ENCODE measurements at regions not wholly inside any gene's neighbourhood (a gene's known extent, or its start where the extent isn't known, plus 50 kb on each side); places are given as distances from the start of the nearest gene placed in this dataset.

GRCh38 chr17:52209507-52209906 is 51.0 kb upstream of the CA10 start:
- no peak for TF ChIP-seq CTCF (IDR thresholded peaks at IDR 0.05; ENCODE audit: poor library complexity, severe bottlenecking)
- no peak overlapping the region for H3K4me3 ChIP-seq (ENCODE audit: severe bottlenecking)
- H3K36me3 ChIP-seq (ENCODE audit: low read depth): no peaks in the 10 kb centered on the region
- no peak overlapping the region for H3K27ac ChIP-seq (ENCODE audit: poor library complexity, severe bottlenecking)
- H3K27me3 ChIP-seq (ENCODE audit: insufficient read depth, poor library complexity, severe bottlenecking): peaks cover 27% of the 10 kb centered on the region
- ATAC-seq (ENCODE audit: low read depth): 0 out of 3 replicates have a peak, but pooled peaks have one; percentile 23
- no peak for DNase-seq (ENCODE audit: low spot score)
- H3K4me1 ChIP-seq (ENCODE audit: insufficient read depth, poor library complexity, severe bottlenecking): no peaks in the 10 kb centered on the region
- H3K9me3 ChIP-seq (ENCODE audit: severe bottlenecking): no peaks in the 10 kb centered on the region

Data from RWPE2 (cell line).